SU-DHL-6 (cell line): ENCODE measurements at regions not wholly inside any gene's neighbourhood (a gene's known extent, or its start where the extent isn't known, plus 50 kb on each side); places are given as distances from the start of the nearest gene placed in this dataset.

Experiments used
- CTCF ChIP-seq: fragments of 200-600 bp; sonication (generic); IDR thresholded peaks from one replicate; pipeline ENCODE4 v1.5.1; 2017; ENCODE audit warnings: antibody characterized with exemption, mild to moderate bottlenecking, low read length, moderate library complexity; ENCODE audit not compliant: insufficient read depth, poor library complexity, severe bottlenecking
- EZH2phosphoT487 ChIP-seq: fragments of 200-600 bp; sonication (generic), shearing (Covaris generic); conservative IDR thresholded peaks from 2 replicates; pipeline ENCODE4 v1.6.1; 2018; ENCODE audit warnings: mild to moderate bottlenecking, antibody characterized with exemption, low read length, moderate library complexity, mixed read lengths

- no peak for TF ChIP-seq CTCF
- no peak for TF ChIP-seq EZH2phosphoT487
Observed at GRCh38 chr6:4586469-4586859, 189.7 kb upstream of the CDYL start.
